Kidney epithelial cell (primary cell): ENCODE measurements at regions not wholly inside any gene's neighbourhood (a gene's known extent, or its start where the extent isn't known, plus 50 kb on each side); places are given as distances from the start of the nearest gene placed in this dataset.
"Not testable (repeated sequence)": the region's sequence is repeated elsewhere in the genome, so short reads cannot be mapped to it uniquely, and the experiment has no call there.

Experiments used
- DNase-seq: peaks from one replicate; pipeline ENCODE4 v3.0.0-alpha.2; 2010; ENCODE audit warnings: low read depth
- H3K27me3 ChIP-seq: 2 replicates; pipeline ENCODE4 v1.6.0; 2011; ENCODE audit warnings: low read length; ENCODE audit not compliant: control insufficient read depth, insufficient read depth
- H3K36me3 ChIP-seq: 2 replicates; pipeline ENCODE4 v1.5.1; 2011; ENCODE audit warnings: low read length; ENCODE audit not compliant: control insufficient read depth, insufficient read depth
- H3K4me3 ChIP-seq: 2 replicates; pipeline ENCODE4 v1.5.1; 2011; ENCODE audit warnings: low read depth, mild to moderate bottlenecking, control low read depth, low read length

DNA sequence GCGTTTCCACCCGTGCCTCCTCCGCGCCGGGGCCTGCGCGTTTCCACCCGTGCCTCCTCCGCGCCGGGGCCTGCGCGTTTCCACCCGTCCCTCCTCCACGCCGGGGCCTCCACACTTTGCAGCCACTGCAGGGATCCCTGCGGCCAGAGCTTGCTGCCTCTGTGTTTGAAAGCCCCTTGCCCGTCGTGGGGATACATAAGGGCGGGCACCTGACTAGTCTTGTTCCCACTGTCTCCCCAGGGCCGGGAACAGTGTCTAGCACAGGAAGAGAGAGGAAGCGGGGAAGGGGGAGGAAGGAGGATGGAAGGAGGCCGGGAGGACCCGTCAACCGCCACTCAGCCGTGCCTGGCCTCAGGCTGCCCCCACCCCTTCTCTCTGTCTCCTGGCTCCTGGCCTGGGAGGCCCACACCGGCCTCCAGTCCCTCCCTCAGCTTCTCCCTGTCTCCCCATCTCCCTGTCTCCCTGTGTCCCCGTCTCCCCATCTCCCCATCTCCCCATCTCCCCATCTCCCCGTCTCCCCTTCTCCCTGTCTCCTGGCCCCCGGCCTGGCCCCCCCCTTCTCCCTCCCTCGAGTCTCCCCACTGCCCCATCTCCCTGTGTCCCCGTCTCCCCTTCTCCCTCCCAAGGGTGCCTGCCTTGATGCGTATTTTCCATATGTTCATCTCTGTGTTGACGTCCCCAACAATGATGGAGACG is 155.6 kb upstream of the ZNF469 start:
- not testable (repeated sequence) for H3K4me3 ChIP-seq, H3K36me3 ChIP-seq, DNase-seq, H3K27me3 ChIP-seq

- DNase-seq, H3K27me3 ChIP-seq, H3K36me3 ChIP-seq, H3K4me3 ChIP-seq: not testable (repeated sequence)
Measured at GRCh38 chr16:88227722-88228482, 154.9 kb upstream of the ZNF469 start.

DNA sequence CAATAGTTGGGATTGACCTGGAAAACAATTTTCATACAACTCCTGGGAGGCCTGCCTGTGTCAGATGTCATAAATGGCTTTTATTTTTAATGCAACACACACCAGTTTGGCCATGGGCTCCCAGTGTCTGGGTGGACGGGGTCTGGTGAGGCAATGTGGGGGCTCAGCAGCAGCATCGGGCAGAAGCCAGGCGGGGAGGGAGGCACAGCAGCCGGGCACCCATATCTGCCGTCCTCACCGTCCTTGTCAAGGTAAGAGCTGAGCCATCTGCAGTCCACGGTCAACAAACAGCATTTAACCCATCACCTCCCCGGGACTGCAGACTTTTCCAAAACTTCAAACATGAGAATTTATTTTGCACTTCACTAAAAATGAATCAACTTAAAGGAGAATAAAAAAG is 154.0 kb upstream of the ZNF469 start:
- H3K27me3 ChIP-seq, H3K36me3 ChIP-seq, H3K4me3 ChIP-seq, DNase-seq: not testable (repeated sequence)

DNA sequence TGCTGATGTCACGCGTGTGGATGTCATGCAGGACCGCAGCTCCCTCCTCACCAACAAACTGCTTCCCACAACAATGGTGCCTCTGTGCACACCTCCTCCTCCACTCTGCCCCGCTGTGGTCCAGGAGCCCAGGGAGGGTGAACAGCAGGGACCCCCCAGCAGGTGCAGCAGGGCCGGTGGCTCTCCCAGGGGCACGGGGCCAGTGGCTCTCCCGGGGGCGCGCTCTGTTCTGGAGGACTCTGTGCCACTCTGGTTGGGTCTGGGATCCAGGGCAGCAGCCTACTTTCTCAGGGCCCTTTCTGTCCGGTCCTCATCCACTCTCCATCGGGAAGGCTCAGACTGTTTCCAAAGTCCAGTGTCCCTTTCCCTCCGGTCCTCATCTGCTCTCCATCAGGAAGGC is 153.0 kb upstream of the ZNF469 start:
- not testable (repeated sequence) for H3K27me3 ChIP-seq, H3K4me3 ChIP-seq, H3K36me3 ChIP-seq, DNase-seq

DNA sequence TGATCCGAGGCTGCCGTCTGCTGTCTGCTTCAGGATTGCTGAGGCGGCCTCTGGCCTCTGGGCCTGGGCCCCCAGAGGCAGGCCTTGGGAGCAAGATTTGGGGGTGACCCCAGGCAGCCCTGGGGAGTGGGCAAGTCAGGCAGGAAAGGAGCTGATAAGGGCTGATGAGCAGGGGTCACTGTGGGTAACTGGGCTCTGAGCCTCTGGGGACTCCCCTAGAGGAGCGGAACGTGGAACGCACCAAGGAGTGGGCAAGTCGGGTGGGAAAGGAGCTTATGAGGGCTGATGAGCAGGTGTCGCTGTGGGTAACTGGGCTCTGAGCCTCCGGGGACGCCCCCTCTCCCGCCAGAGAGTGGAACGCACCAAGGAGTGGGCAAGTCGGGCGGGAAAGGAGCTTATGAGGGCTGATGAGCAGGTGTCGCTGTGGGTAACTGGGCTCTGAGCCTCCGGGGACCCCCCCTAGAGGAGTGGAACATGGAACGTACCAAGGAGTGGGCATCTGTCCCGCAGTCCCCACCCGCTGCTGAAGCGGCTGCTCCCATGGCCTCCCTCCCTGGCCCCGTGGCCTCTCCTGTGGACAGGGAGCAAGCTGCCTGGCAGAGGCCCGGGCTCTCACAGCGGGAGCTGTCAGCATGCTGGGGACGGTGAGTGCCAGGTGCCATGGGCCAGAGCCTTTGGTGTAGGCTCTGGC is 152.3 kb upstream of the ZNF469 start:
- DNase-seq, H3K27me3 ChIP-seq, H3K4me3 ChIP-seq, H3K36me3 ChIP-seq: not testable (repeated sequence)

GRCh38 chr16:88230967-88231615 is 151.7 kb upstream of the ZNF469 start:
- not testable (repeated sequence) for DNase-seq, H3K4me3 ChIP-seq, H3K27me3 ChIP-seq, H3K36me3 ChIP-seq

GRCh38 chr16:88231839-88232238 is 150.9 kb upstream of the ZNF469 start:
- not testable (repeated sequence) for H3K4me3 ChIP-seq, H3K36me3 ChIP-seq, H3K27me3 ChIP-seq, DNase-seq

DNA sequence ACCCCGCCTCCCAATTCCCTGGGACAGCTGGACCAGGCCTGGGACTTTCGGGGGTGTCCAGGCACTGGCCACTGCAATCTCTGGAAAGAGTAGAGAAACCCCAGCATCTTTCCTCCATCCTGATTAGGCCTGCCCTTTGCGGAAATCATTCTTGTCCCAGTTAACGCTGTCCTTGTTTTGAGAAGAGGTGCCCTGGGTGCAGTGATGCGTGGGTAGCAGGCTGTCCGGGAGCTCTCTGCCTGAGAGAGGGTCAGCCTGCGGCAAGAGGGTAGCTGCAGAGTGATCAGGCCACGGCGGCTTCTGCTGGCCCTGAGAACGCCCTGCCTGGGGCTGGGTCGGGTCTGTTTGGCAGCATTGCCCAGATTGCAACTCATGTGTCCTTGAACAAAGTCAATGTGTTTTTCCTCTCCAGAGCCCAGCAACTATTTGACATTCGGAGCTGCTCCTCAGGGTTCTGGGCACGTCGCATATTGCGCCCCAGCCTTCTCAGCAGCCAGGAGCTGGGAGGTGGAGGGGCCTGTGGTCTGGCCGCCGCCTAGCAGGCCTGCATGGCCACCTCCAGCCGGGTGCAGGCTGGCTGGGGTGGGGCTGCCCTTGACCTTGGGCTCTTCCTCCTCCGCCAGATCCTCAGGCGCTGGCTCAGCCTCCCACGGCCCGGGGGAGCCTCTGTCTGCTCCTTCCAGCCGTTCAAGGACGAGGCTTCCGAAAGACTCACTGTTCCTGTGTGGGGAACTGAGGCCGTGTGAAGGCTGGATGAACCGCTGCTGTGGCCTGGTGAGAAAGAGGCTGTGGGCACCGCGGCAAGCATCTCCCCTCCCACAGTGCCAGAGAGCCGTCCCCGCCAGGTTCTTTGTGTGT is 150.1 kb upstream of the ZNF469 start:
- not testable (repeated sequence) for H3K4me3 ChIP-seq, DNase-seq, H3K36me3 ChIP-seq, H3K27me3 ChIP-seq

DNA sequence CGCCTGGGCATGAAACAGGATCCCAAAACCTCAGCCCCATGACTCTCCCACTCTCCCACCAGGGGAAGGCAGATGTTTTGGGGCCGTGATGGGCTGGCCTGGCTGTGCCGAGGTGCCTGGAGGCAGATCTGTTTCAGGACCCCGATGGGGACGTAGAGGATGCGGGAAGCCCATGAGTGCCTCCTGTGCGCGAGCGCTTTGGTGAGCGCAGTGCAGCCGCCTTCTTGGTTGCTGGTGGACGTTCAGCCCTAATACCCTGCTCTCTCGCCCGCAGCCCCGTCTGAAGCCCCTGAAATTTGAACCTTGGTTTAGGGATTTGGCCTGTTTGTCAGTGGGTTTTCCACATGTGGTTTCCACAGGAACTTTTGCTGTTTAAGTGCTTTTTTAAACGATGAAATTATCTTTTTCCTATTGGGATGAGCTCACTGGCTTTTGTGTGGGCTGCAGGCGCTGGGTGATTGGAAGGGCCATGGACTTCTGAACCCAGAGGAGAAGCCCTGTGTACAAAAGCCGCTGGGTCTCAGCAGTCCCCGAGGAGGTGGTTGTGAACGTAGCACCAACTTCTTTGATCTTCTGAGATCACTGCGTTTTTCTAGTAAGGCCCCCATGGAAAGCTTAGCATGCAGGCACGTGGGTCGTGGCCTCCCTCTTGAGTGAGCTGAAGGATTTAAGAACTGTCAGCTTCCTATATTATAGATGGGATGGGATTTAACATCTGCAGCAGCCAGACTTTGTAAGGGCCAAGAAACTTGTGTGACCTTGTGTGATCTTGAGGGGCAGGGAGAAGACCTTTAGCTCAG is 148.9 kb upstream of the ZNF469 start:
- not testable (repeated sequence) for H3K4me3 ChIP-seq, H3K27me3 ChIP-seq, H3K36me3 ChIP-seq, DNase-seq

DNA sequence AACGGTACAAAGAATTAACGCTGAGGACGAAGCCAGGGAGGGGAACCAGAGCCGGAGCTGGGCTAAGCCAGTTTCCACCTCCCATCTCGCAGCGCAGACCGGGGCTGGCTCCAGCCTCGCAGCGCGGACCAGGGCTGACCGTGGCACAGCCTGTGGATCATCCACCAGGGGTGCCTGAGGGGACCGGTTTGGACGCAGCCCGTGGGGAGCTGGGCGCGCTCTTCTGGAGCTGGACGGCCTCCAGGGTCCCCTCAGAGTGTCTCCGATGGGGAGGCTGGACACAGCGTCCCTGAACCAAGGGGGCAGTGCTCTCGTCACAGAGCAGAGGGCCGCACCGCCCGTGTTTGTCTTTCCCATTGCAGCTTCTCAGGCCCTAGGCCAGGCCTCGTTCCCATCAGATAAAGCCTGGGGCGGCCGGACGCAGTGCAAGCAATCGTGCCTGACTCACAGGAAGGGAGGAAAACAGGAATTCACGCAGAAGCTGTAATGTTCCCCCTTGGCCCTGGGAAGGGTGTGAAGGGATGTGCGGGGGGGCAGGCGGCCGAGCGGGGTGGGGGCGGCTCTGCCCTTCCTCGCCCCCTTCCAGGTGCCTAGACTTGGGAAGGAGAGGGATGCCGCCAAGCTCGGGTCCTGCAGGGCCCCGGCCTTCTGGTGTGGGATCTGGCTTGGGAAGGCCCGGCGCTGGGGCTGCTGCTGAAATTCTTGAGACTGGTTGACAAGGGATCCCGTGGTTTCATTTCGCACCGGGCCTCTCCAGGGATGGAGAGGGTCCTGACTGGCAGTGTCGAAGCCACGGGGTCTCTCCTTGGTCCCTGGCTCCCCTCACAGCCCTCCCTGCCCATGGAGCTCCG is 148.1 kb upstream of the ZNF469 start:
- not testable (repeated sequence) for H3K4me3 ChIP-seq, H3K36me3 ChIP-seq, H3K27me3 ChIP-seq, DNase-seq

DNA sequence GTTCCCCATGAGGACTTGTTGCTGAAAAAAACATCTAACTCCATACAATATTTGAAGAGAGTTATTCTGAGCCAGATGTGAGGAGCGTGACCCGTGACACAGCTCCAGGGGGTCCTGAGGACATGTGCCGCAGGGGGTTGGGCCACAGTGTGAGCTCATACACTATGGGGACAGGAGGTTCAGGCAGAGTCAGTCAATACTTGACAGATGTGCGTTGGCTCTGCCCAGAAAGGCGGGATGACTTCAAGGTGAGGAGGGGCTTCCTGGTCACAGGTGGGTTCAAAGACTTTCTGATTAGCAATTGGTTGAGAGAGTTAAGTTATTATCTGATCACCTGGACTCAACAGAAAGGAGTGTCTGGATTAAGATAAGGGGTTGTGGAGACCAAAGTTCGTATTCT is 147.1 kb upstream of the ZNF469 start:
- not testable (repeated sequence) for H3K4me3 ChIP-seq, H3K36me3 ChIP-seq, DNase-seq, H3K27me3 ChIP-seq

GRCh38 chr16:88236229-88236628 is 146.5 kb upstream of the ZNF469 start:
- not testable (repeated sequence) for H3K27me3 ChIP-seq, H3K4me3 ChIP-seq, H3K36me3 ChIP-seq, DNase-seq

DNA sequence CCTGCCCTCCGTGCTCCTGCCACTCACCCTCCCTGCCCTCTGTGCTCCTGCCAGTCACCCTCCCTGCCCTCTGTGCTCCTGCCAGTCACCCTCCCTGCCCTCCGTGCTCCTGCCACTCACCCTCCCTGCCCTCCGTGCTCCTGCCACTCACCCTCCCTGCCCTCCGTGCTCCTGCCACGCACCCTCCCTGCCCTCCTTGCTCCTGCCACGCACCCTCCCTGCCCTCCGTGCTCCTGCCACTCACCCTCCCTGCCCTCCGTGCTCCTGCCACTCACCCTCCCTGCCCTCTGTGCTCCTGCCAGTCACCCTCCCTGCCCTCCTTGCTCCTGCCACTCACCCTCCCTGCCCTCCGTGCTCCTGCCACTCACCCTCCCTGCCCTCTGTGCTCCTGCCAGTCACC is 145.4 kb upstream of the ZNF469 start:
- not testable (repeated sequence) for H3K36me3 ChIP-seq, H3K4me3 ChIP-seq, DNase-seq, H3K27me3 ChIP-seq
